Nephron (organoid): ENCODE measurements at regions not wholly inside any gene's neighbourhood (a gene's known extent, or its start where the extent isn't known, plus 50 kb on each side); places are given as distances from the start of the nearest gene placed in this dataset.

Experiments
- H3K27ac Mint-ChIP-seq, 3 experiments: 2 replicates each; pipeline ENCODE4 v1.8.0; 2020; ENCODE audit warnings: mixed read lengths in 3 of 3, mild to moderate bottlenecking in 2 of 3, moderate library complexity in 1 of 3
- H3K27me3 Mint-ChIP-seq: 2 replicates; pipeline ENCODE4 v1.8.0; 2021; ENCODE audit warnings: low read depth, mild to moderate bottlenecking, moderate library complexity, mixed read lengths
- H3K36me3 Mint-ChIP-seq: 2 replicates; pipeline ENCODE4 v1.8.0; 2020; ENCODE audit warnings: low read depth, mixed read lengths
- H3K4me1 Mint-ChIP-seq: 2 replicates; pipeline ENCODE4 v1.8.0; 2020; ENCODE audit warnings: mixed read lengths
- H3K4me3 Mint-ChIP-seq, 3 experiments: 2 replicates each; pipeline ENCODE4 v1.8.0; 2020; ENCODE audit warnings: mild to moderate bottlenecking in 3 of 3, mixed read lengths in 3 of 3, moderate library complexity in 2 of 3
- H3K9me3 Mint-ChIP-seq: 2 replicates; pipeline ENCODE4 v1.8.0; 2020; ENCODE audit warnings: mixed read lengths
- CTCF ChIP-seq, 3 experiments: fragments of 200-600 bp; sonication (generic); IDR thresholded peaks; one replicate each; pipeline ENCODE4 v1.5.0; 2021; ENCODE audit warnings: antibody characterized with exemption in 3 of 3; ENCODE audit not compliant: unreplicated experiment in 3 of 3

- H3K4me3 Mint-ChIP-seq, result peak overlapping the region in 2 of 3 experiments; percentile 2
- TF ChIP-seq CTCF (IDR thresholded peaks at IDR 0.05; ENCODE audit: unreplicated experiment in 3 of 3), result no peak
Measured at GRCh38 chr22:27135031-27135981, 477.9 kb downstream of the MIAT start.

GRCh38 chr22:27136596-27136995, 479.2 kb downstream of the MIAT start:
- Mint-ChIP-seq H3K27ac (peak overlapping the region; percentile 36 to 73 (median 37)), H3K4me3 (no peak overlapping the region), H3K27me3 (peaks cover 28% of the 10 kb centered on the region), H3K36me3 (no peaks in the 10 kb centered on the region), H3K9me3 (peaks cover 2% of the 10 kb centered on the region), H3K4me1 (peaks cover 79% of the 10 kb centered on the region)
- no peak for TF ChIP-seq CTCF (IDR thresholded peaks at IDR 0.05; ENCODE audit: unreplicated experiment in 3 of 3)

More at GRCh38 chr22:27135031-27135981, 477.9 kb downstream of the MIAT start:
- Mint-ChIP-seq H3K36me3 (no peaks in the 10 kb centered on the region), H3K27me3 (peaks cover 29% of the 10 kb centered on the region), H3K27ac (peak overlapping the region; percentile 64 to 89 (median 73)), H3K4me1 (peaks cover 74% of the 10 kb centered on the region), H3K9me3 (peaks cover 2% of the 10 kb centered on the region)

- Mint-ChIP-seq H3K27ac (peak overlapping the region in 2 of 3 experiments; percentile 62 to 87), H3K4me3 (peak overlapping the region in 1 of 3 experiments; percentile 29), H3K9me3 (peaks cover 2% of the 10 kb centered on the region), H3K36me3 (no peaks in the 10 kb centered on the region), H3K4me1 (peaks cover 72% of the 10 kb centered on the region), H3K27me3 (peaks cover 15% of the 10 kb centered on the region)
- no peak for TF ChIP-seq CTCF (IDR thresholded peaks at IDR 0.05; ENCODE audit: unreplicated experiment in 3 of 3)
Measured at GRCh38 chr22:27137871-27138337, 480.5 kb downstream of the MIAT start.

GRCh38 chr22:27138471-27138870, 481.1 kb downstream of the MIAT start:
- H3K27me3 Mint-ChIP-seq, result peaks cover 19% of the 10 kb centered on the region
- peak overlapping the region in 2 of 3 experiments; percentile 62 to 87 for H3K27ac Mint-ChIP-seq
- no peak overlapping the region for H3K4me3 Mint-ChIP-seq
- peaks cover 2% of the 10 kb centered on the region for H3K9me3 Mint-ChIP-seq
- peaks cover 67% of the 10 kb centered on the region for H3K4me1 Mint-ChIP-seq
- no peak for TF ChIP-seq CTCF (IDR thresholded peaks at IDR 0.05; ENCODE audit: unreplicated experiment in 3 of 3)
- H3K36me3 Mint-ChIP-seq, result no peaks in the 10 kb centered on the region

- peaks cover 51% of the 10 kb centered on the region for H3K4me1 Mint-ChIP-seq
- no peaks in the 10 kb centered on the region for H3K36me3 Mint-ChIP-seq
- H3K27me3 Mint-ChIP-seq, result peaks cover 19% of the 10 kb centered on the region
- H3K4me3 Mint-ChIP-seq, result no peak overlapping the region
- peaks cover 2% of the 10 kb centered on the region for H3K9me3 Mint-ChIP-seq
- peak overlapping the region; percentile 20 to 82 (median 74) for H3K27ac Mint-ChIP-seq
- TF ChIP-seq CTCF (IDR thresholded peaks at IDR 0.05; ENCODE audit: unreplicated experiment in 3 of 3), result no peak
Measured at GRCh38 chr22:27139935-27140511, 482.6 kb downstream of the MIAT start.
